ENCODE measurements at regions not wholly inside any gene's neighbourhood (a gene's known extent, or its start where the extent isn't known, plus 50 kb on each side); places are given as distances from the start of the nearest gene placed in this dataset.

- Mint-ChIP-seq H3K9me3 (ENCODE audit: unreplicated experiment) (no peaks in the 10 kb centered on the region), H3K27ac (ENCODE audit: unreplicated experiment) (no peak overlapping the region), H3K36me3 (ENCODE audit: low read depth, unreplicated experiment) (no peaks in the 10 kb centered on the region), H3K4me3 (ENCODE audit: unreplicated experiment) (no peak overlapping the region), H3K4me1 (ENCODE audit: low read depth, unreplicated experiment) (peaks cover 5% of the 10 kb centered on the region), H3K27me3 (ENCODE audit: low read depth, unreplicated experiment) (peaks cover 30% of the 10 kb centered on the region)
- H3K36me3 ChIP-seq (ENCODE audit: insufficient read depth, low read length): no peaks in the 10 kb centered on the region
- no peak overlapping the region for H3K9ac ChIP-seq (ENCODE audit: low read length)
- no peaks in the 10 kb centered on the region for H3K27me3 ChIP-seq (ENCODE audit: insufficient read depth, low read length)
- H3K4me1 ChIP-seq (ENCODE audit: insufficient read depth, low read length): no peaks in the 10 kb centered on the region
- no peak for DNase-seq (ENCODE audit: low read depth)
- no peak overlapping the region for H3K4me3 ChIP-seq (ENCODE audit: insufficient read depth, low read depth, low read length)
- TF ChIP-seq EZH2 (IDR thresholded peaks at IDR 0.05; ENCODE audit: insufficient read depth, low read length): no peak
- TF ChIP-seq CTCF (IDR thresholded peaks at IDR 0.05; ENCODE audit: insufficient read depth, low read depth, low read length): no peak
- no peaks in the 10 kb centered on the region for H4K20me1 ChIP-seq (ENCODE audit: insufficient read depth, low read length)
- no peaks in the 10 kb centered on the region for H3K79me2 ChIP-seq (ENCODE audit: insufficient read depth, low read length)
- no peak for FAIRE-seq
- H3K4me2 ChIP-seq (ENCODE audit: low read length): no peak overlapping the region
- no peak overlapping the region for H3K27ac ChIP-seq (ENCODE audit: low read depth, low read length)
- H2AFZ ChIP-seq (ENCODE audit: low read depth, low read length): no peak overlapping the region
- no peaks in the 10 kb centered on the region for H3K9me3 ChIP-seq (ENCODE audit: insufficient read depth, low read depth, low read length)
These were observed 320.5 kb upstream of the SKOR2 start for GRCh38 chr18:47571957-47572356.

GRCh38 chr18:47566809-47567208 lies 315.3 kb upstream of the SKOR2 start:
- Mint-ChIP-seq H3K36me3 (ENCODE audit: low read depth, unreplicated experiment) (no peaks in the 10 kb centered on the region), H3K4me3 (ENCODE audit: unreplicated experiment) (no peak overlapping the region), H3K27ac (ENCODE audit: unreplicated experiment) (no peak overlapping the region), H3K9me3 (ENCODE audit: unreplicated experiment) (peaks cover 9% of the 10 kb centered on the region), H3K27me3 (ENCODE audit: low read depth, unreplicated experiment) (peaks cover 53% of the 10 kb centered on the region), H3K4me1 (ENCODE audit: low read depth, unreplicated experiment) (no peaks in the 10 kb centered on the region)
- Histone ChIP-seq H4K20me1 (ENCODE audit: insufficient read depth, low read length) (no peaks in the 10 kb centered on the region), H3K27me3 (ENCODE audit: insufficient read depth, low read length) (no peaks in the 10 kb centered on the region), H3K4me2 (ENCODE audit: low read length) (no peak overlapping the region), H3K4me3 (ENCODE audit: insufficient read depth, low read depth, low read length) (no peak overlapping the region), H2AFZ (ENCODE audit: low read depth, low read length) (no peak overlapping the region), H3K9me3 (ENCODE audit: insufficient read depth, low read depth, low read length) (no peaks in the 10 kb centered on the region), H3K4me1 (ENCODE audit: insufficient read depth, low read length) (no peaks in the 10 kb centered on the region), H3K79me2 (ENCODE audit: insufficient read depth, low read length) (no peaks in the 10 kb centered on the region), H3K9ac (ENCODE audit: low read length) (no peak overlapping the region), H3K27ac (ENCODE audit: low read depth, low read length) (no peak overlapping the region), H3K36me3 (ENCODE audit: insufficient read depth, low read length) (no peaks in the 10 kb centered on the region)
- FAIRE-seq (no peak), DNase-seq (ENCODE audit: low read depth) (no peak)
- no peak for TF ChIP-seq CTCF (IDR thresholded peaks at IDR 0.05; ENCODE audit: insufficient read depth, low read depth, low read length)
- no peak for TF ChIP-seq EZH2 (IDR thresholded peaks at IDR 0.05; ENCODE audit: insufficient read depth, low read length)

GRCh38 chr18:47560723-47561715 lies 309.6 kb upstream of the SKOR2 start:
- no peaks in the 10 kb centered on the region for H3K36me3 Mint-ChIP-seq (ENCODE audit: low read depth, unreplicated experiment)
- H3K9me3 Mint-ChIP-seq (ENCODE audit: unreplicated experiment): peaks cover 9% of the 10 kb centered on the region
- Histone ChIP-seq H3K9ac (ENCODE audit: low read length) (no peak overlapping the region), H3K9me3 (ENCODE audit: insufficient read depth, low read depth, low read length) (no peaks in the 10 kb centered on the region), H2AFZ (ENCODE audit: low read depth, low read length) (no peak overlapping the region), H3K4me2 (ENCODE audit: low read length) (no peak overlapping the region), H4K20me1 (ENCODE audit: insufficient read depth, low read length) (no peaks in the 10 kb centered on the region), H3K36me3 (ENCODE audit: insufficient read depth, low read length) (no peaks in the 10 kb centered on the region), H3K27me3 (ENCODE audit: insufficient read depth, low read length) (no peaks in the 10 kb centered on the region), H3K4me1 (ENCODE audit: insufficient read depth, low read length) (no peaks in the 10 kb centered on the region), H3K27ac (ENCODE audit: low read depth, low read length) (no peak overlapping the region), H3K4me3 (ENCODE audit: insufficient read depth, low read depth, low read length) (no peak overlapping the region), H3K79me2 (ENCODE audit: insufficient read depth, low read length) (no peaks in the 10 kb centered on the region)
- no peak overlapping the region for H3K4me3 Mint-ChIP-seq (ENCODE audit: unreplicated experiment)
- peaks cover 58% of the 10 kb centered on the region for H3K27me3 Mint-ChIP-seq (ENCODE audit: low read depth, unreplicated experiment)
- no peaks in the 10 kb centered on the region for H3K4me1 Mint-ChIP-seq (ENCODE audit: low read depth, unreplicated experiment)
- TF ChIP-seq CTCF (IDR thresholded peaks at IDR 0.05; ENCODE audit: insufficient read depth, low read depth, low read length) (no peak), EZH2 (IDR thresholded peaks at IDR 0.05; ENCODE audit: insufficient read depth, low read length) (no peak)
- FAIRE-seq: no peak
- no peak overlapping the region for H3K27ac Mint-ChIP-seq (ENCODE audit: unreplicated experiment)
- no peak for DNase-seq (ENCODE audit: low read depth)

Measured in astrocyte (in vitro differentiated cells and primary cell).